Adrenal gland (tissue), 5 donors: ENCODE measurements at regions not wholly inside any gene's neighbourhood (a gene's known extent, or its start where the extent isn't known, plus 50 kb on each side); places are given as distances from the start of the nearest gene placed in this dataset.

Experiments
- POLR2A ChIP-seq, 2 donors: fragments of 450-650 bp; IDR thresholded peaks; one replicate each; pipeline ENCODE4 v1.6.1; 2017; ENCODE audit warnings: antibody characterized with exemption in 2 of 2, mild to moderate bottlenecking in 2 of 2, moderate library complexity in 1 of 2
- TF ChIP-seq, protein P1 (sequence below), 6 experiments: fragments of 450-650 bp in 4 of 6; fragments of 200-600 bp in 2 of 6; sonication (generic) in 1 of 6; IDR thresholded peaks; 1 replicate in 5 of 6; 2 replicates in 1 of 6; pipeline versions ENCODE4 v1.5.1 to v1.8.0; 2016 to 2021; ENCODE audit warnings: antibody characterized with exemption in 6 of 6, mild to moderate bottlenecking in 2 of 6, moderate library complexity in 1 of 6
- donor health status: DM: no; HTN: no; CAD: no.

DNA sequence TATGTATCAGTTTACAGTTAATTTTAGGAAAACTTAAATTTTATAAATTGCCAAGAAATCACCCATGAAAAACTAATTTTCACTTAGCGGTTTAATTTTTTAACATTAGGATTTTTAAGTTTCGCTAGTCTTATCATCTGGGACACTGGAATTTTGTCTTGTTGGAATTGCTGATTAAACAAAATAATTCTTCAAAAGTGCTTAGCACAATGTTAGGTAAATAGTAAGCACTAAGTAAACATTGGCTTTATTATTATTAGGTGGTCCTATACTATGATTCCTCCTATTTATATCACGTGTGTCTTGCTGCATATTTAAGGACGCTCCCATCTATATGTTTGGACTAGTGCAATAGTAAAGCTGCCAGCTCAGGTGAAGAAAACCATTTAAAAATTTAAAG lies 54.6 kb upstream of the MAP4K3 start:
- TF ChIP-seq, protein P1, sequence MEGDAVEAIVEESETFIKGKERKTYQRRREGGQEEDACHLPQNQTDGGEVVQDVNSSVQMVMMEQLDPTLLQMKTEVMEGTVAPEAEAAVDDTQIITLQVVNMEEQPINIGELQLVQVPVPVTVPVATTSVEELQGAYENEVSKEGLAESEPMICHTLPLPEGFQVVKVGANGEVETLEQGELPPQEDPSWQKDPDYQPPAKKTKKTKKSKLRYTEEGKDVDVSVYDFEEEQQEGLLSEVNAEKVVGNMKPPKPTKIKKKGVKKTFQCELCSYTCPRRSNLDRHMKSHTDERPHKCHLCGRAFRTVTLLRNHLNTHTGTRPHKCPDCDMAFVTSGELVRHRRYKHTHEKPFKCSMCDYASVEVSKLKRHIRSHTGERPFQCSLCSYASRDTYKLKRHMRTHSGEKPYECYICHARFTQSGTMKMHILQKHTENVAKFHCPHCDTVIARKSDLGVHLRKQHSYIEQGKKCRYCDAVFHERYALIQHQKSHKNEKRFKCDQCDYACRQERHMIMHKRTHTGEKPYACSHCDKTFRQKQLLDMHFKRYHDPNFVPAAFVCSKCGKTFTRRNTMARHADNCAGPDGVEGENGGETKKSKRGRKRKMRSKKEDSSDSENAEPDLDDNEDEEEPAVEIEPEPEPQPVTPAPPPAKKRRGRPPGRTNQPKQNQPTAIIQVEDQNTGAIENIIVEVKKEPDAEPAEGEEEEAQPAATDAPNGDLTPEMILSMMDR (IDR thresholded peaks at IDR 0.05), result no peak
- TF ChIP-seq POLR2A (IDR thresholded peaks at IDR 0.05), result no peak
